MM.1S (cell line): ENCODE measurements at regions not wholly inside any gene's neighbourhood (a gene's known extent, or its start where the extent isn't known, plus 50 kb on each side); places are given as distances from the start of the nearest gene placed in this dataset.

Source experiments
- DNase-seq: peaks from one replicate; pipeline ENCODE4 v3.0.0-alpha.2; 2015
- H2AFZ ChIP-seq: fragments of 300-600 bp; sonication (generic); 2 replicates; pipeline ENCODE4 v1.6.0; 2016; ENCODE audit warnings: antibody characterized with exemption, low read length
- H3F3A ChIP-seq: fragments of 300-600 bp; sonication (generic); 2 replicates; pipeline ENCODE4 v1.6.1; 2016; ENCODE audit warnings: mild to moderate bottlenecking, antibody characterized with exemption, low read length, moderate library complexity, mixed read lengths; ENCODE audit not compliant: insufficient read depth
- H3K27ac ChIP-seq: fragments of 300-600 bp; sonication (generic); 2 replicates; pipeline ENCODE4 v1.5.1; 2016; ENCODE audit warnings: mild to moderate bottlenecking, low read length
- H3K27me3 ChIP-seq: fragments of 300-600 bp; sonication (generic); replicated peaks from 2 replicates; pipeline ENCODE4 v1.6.0; 2016; ENCODE audit warnings: low read length; ENCODE audit not compliant: insufficient read depth
- H3K36me3 ChIP-seq: fragments of 300-600 bp; sonication (generic); replicated peaks from 2 replicates; pipeline ENCODE4 v1.6.1; 2016; ENCODE audit warnings: mild to moderate bottlenecking, low read length, mixed read lengths; ENCODE audit not compliant: insufficient read depth
- H3K4me1 ChIP-seq: fragments of 300-600 bp; sonication (generic); 2 replicates; pipeline ENCODE4 v1.6.1; 2016; ENCODE audit warnings: low read length, mixed read lengths
- H3K4me2 ChIP-seq: fragments of 300-600 bp; sonication (generic); 2 replicates; pipeline ENCODE4 v1.6.0; 2016; ENCODE audit warnings: low read depth, low read length
- H3K4me3 ChIP-seq: fragments of 300-600 bp; sonication (generic); 2 replicates; pipeline ENCODE4 v1.5.1; 2016; ENCODE audit warnings: low read length, mixed read lengths
- H3K79me2 ChIP-seq: fragments of 300-600 bp; sonication (generic); 2 replicates; pipeline ENCODE4 v1.6.1; 2016; ENCODE audit warnings: mixed run types, low read length, mixed read lengths
- H3K9ac ChIP-seq: fragments of 300-600 bp; sonication (generic); 2 replicates; pipeline ENCODE4 v1.6.1; 2016; ENCODE audit warnings: low read length, mixed read lengths
- H3K9me2 ChIP-seq: fragments of 300-600 bp; sonication (generic); replicated peaks from 2 replicates; pipeline ENCODE4 v1.6.1; 2016; ENCODE audit warnings: mild to moderate bottlenecking, low read length, mixed read lengths; ENCODE audit not compliant: insufficient read depth
- H3K9me3 ChIP-seq: fragments of 300-600 bp; sonication (generic); replicated peaks from 2 replicates; pipeline ENCODE4 v1.6.1; 2016; ENCODE audit warnings: mild to moderate bottlenecking, low read length, mixed read lengths; ENCODE audit not compliant: insufficient read depth
- H4K20me1 ChIP-seq: fragments of 300-600 bp; sonication (generic); 2 replicates; pipeline ENCODE4 v1.6.1; 2016; ENCODE audit warnings: mild to moderate bottlenecking, low read length, moderate library complexity, mixed read lengths; ENCODE audit not compliant: insufficient read depth
- EZH2 ChIP-seq: fragments of 300-600 bp; sonication (generic); optimal IDR thresholded peaks from 2 replicates; pipeline ENCODE3; 2017; ENCODE audit warnings: low read depth, mild to moderate bottlenecking, antibody characterized with exemption, low read length, mixed read lengths
- EZH2phosphoT487 ChIP-seq: fragments of 300-600 bp; sonication (generic); IDR thresholded peaks from 2 replicates; pipeline ENCODE4 v1.6.1; 2018; ENCODE audit warnings: antibody characterized with exemption, low read length
- TF ChIP-seq, protein P1 (sequence below): fragments of 300-600 bp; sonication (generic); IDR thresholded peaks from 2 replicates; pipeline ENCODE4 v1.5.1; 2016; ENCODE audit warnings: antibody characterized with exemption, low read length, mixed read lengths

DNA sequence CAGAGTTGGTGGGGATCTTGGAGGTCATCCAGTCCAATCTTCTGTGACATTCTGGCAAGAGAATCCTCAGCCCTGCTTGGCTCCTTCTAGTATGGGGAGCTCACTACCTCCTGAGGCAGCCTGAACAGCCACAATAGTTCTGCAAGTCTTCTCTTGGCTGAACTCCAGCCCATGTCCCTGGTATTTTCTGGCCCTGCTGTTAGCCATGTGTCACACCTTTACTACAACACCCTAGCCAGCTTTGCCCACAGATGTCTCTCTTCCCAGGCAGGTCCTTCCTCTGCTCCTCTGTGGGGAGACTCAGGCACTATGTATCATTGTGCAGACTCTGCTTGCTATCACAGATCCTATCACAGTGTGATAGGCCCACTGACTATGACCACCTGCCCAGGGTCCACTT is 297.7 kb downstream of the CTTN start:
- TF ChIP-seq EZH2 = no peak
- no peak for TF ChIP-seq EZH2phosphoT487
- TF ChIP-seq, protein P1, sequence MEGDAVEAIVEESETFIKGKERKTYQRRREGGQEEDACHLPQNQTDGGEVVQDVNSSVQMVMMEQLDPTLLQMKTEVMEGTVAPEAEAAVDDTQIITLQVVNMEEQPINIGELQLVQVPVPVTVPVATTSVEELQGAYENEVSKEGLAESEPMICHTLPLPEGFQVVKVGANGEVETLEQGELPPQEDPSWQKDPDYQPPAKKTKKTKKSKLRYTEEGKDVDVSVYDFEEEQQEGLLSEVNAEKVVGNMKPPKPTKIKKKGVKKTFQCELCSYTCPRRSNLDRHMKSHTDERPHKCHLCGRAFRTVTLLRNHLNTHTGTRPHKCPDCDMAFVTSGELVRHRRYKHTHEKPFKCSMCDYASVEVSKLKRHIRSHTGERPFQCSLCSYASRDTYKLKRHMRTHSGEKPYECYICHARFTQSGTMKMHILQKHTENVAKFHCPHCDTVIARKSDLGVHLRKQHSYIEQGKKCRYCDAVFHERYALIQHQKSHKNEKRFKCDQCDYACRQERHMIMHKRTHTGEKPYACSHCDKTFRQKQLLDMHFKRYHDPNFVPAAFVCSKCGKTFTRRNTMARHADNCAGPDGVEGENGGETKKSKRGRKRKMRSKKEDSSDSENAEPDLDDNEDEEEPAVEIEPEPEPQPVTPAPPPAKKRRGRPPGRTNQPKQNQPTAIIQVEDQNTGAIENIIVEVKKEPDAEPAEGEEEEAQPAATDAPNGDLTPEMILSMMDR = no peak
- Histone ChIP-seq H3K36me3 (no peaks in the 10 kb centered on the region), H3K9ac (no peak overlapping the region), H3K9me3 (no peaks in the 10 kb centered on the region), H3K79me2 (no peaks in the 10 kb centered on the region), H3K27ac (no peak overlapping the region), H2AFZ (no peak overlapping the region), H3K4me1 (no peaks in the 10 kb centered on the region), H3K9me2 (no peaks in the 10 kb centered on the region), H3K4me2 (no peak overlapping the region), H3K27me3 (peaks cover 78% of the 10 kb centered on the region), H3K4me3 (no peak overlapping the region), H3F3A (no peaks in the 10 kb centered on the region), H4K20me1 (no peaks in the 10 kb centered on the region)
- no peak for DNase-seq

DNA sequence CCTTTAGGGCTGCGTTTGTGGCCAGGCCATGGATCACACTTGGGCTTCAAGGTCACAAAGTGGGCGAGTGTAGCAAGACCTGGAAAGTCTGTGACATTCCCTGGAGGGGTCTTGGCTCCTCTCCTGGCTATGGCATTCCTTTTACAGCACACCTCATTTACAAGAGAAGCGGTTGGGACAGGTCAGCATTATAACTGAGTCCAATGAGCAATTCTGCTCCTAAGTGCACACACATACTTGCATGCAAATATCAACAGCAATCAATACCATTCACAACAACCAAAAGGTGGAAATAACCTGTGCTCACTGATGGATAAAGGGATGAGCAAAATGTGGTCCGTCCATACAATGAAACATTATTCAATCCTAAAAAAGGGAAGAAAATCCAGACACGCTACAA is 298.2 kb downstream of the CTTN start:
- H3K4me1 ChIP-seq = no peaks in the 10 kb centered on the region
- no peaks in the 10 kb centered on the region for H3K79me2 ChIP-seq
- H3K27me3 ChIP-seq = peaks cover 73% of the 10 kb centered on the region
- H3K4me2 ChIP-seq = no peak overlapping the region
- H2AFZ ChIP-seq = no peak overlapping the region
- H3K36me3 ChIP-seq = no peaks in the 10 kb centered on the region
- no peak overlapping the region for H3K27ac ChIP-seq
- H3K9ac ChIP-seq = no peak overlapping the region
- H3K9me2 ChIP-seq = no peaks in the 10 kb centered on the region
- TF ChIP-seq, protein P1 = no peak
- no peak for TF ChIP-seq EZH2
- TF ChIP-seq EZH2phosphoT487 = no peak
- no peaks in the 10 kb centered on the region for H3K9me3 ChIP-seq
- H4K20me1 ChIP-seq = no peaks in the 10 kb centered on the region
- DNase-seq = no peak
- H3K4me3 ChIP-seq = no peak overlapping the region
- H3F3A ChIP-seq = no peaks in the 10 kb centered on the region

DNA sequence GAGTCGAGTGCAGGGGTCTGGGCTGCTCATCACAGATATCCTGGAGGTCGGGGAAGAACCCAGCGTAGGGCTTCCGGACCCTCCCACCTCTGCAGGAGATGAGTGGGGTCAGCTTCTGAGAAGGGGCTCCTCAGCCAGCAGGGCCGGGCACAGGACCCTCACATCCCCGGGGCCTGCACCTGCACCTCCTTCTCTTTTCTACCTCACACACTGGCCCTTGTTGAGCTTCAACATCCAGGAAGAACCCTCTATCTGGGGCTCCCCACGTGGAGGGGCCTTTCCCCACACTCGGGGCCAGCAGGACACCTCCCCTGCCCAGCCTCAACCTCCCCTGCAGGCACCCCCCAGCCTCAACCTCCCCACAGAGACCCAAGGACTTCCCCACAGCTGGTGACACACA is 299.4 kb downstream of the CTTN start:
- Histone ChIP-seq H3K27me3 (peaks cover 64% of the 10 kb centered on the region), H2AFZ (no peak overlapping the region), H3F3A (no peaks in the 10 kb centered on the region), H3K9me2 (no peaks in the 10 kb centered on the region), H3K4me1 (no peaks in the 10 kb centered on the region), H3K9ac (no peak overlapping the region), H3K4me3 (no peak overlapping the region), H3K36me3 (no peaks in the 10 kb centered on the region), H3K9me3 (no peaks in the 10 kb centered on the region), H3K4me2 (no peak overlapping the region), H3K79me2 (no peaks in the 10 kb centered on the region), H4K20me1 (no peaks in the 10 kb centered on the region), H3K27ac (no peak overlapping the region)
- TF ChIP-seq EZH2 = no peak
- TF ChIP-seq, protein P1 = no peak
- no peak for TF ChIP-seq EZH2phosphoT487
- DNase-seq = no peak
